A673 (cell line): ENCODE measurements at regions not wholly inside any gene's neighbourhood (a gene's known extent, or its start where the extent isn't known, plus 50 kb on each side); places are given as distances from the start of the nearest gene placed in this dataset.

ENCODE experiments used
- BruUV-seq: library from RNA; stranded (reverse); fragments of 400-500 nt; replicated peaks from 2 replicates; lab custom pipeline; 2021; lab: Mats Ljungman, UMichigan
- CTCF ChIA-PET: fragments of 300-600 bp; sonication (Branson Sonifier 250); formaldehyde crosslinking; loops from one replicate; lab custom pipeline; 2022; ENCODE audit warnings: antibody characterized with exemption; lab: Charles Lee
- POLR2A ChIA-PET: fragments of 300-600 bp; sonication (Branson Sonifier 250); formaldehyde crosslinking; loops from one replicate; lab custom pipeline; 2022; ENCODE audit warnings: antibody characterized with exemption; ENCODE audit not compliant: low non-redundant PET; lab: Charles Lee
- DNase-seq: peaks from one replicate; pipeline ENCODE4 v3.0.0-alpha.2; 2015; ENCODE audit warnings: low spot score
- H3K27ac ChIP-seq: fragments of 200-600 bp; sonication (generic); 2 replicates; pipeline ENCODE4 v1.5.1; 2016; ENCODE audit warnings: mixed run types, low read depth, mild to moderate bottlenecking, mixed read lengths, antibody characterized with exemption, low read length; ENCODE audit not compliant: poor library complexity, severe bottlenecking
- H3K27me3 ChIP-seq: fragments of 200-600 bp; sonication (generic); replicated peaks from 2 replicates; pipeline ENCODE4 v1.6.1; 2017; ENCODE audit warnings: mixed run types, low read depth, mild to moderate bottlenecking, mixed read lengths, antibody characterized with exemption, low read length; ENCODE audit not compliant: insufficient read depth, poor library complexity
- H3K36me3 ChIP-seq: fragments of 200-600 bp; sonication (generic); 2 replicates; pipeline ENCODE4 v1.6.1; 2016; ENCODE audit warnings: mixed run types, mild to moderate bottlenecking, mixed read lengths, antibody characterized with exemption, low read length; ENCODE audit not compliant: insufficient read depth, poor library complexity, severe bottlenecking
- H3K4me1 ChIP-seq: fragments of 200-600 bp; sonication (generic); 2 replicates; pipeline ENCODE4 v1.6.1; 2017; ENCODE audit warnings: mixed run types, mild to moderate bottlenecking, mixed read lengths, antibody characterized with exemption, low read length; ENCODE audit not compliant: insufficient read depth, poor library complexity, severe bottlenecking
- H3K4me3 ChIP-seq: fragments of 200-600 bp; sonication (generic); 2 replicates; pipeline ENCODE4 v1.5.1; 2016; ENCODE audit warnings: low read depth, mixed run types, mild to moderate bottlenecking, mixed read lengths, low read length; ENCODE audit not compliant: poor library complexity, severe bottlenecking
- H3K9me3 ChIP-seq: fragments of 200-600 bp; sonication (generic); 2 replicates; pipeline ENCODE4 v1.6.1; 2016; ENCODE audit warnings: mixed run types, low read depth, mild to moderate bottlenecking, mixed read lengths, antibody characterized with exemption, low read length; ENCODE audit not compliant: poor library complexity, severe bottlenecking
- EZH2 ChIP-seq: fragments of 200-600 bp; sonication (generic); IDR thresholded peaks from 2 replicates; pipeline ENCODE4 v1.6.1; 2017; ENCODE audit warnings: borderline replicate concordance, low read depth, mild to moderate bottlenecking, mixed read lengths, antibody characterized with exemption, low read length; ENCODE audit not compliant: poor library complexity, severe bottlenecking
- intact Hi-C: fragments of 100-400 bp; cut with micrococcal nuclease; formaldehyde crosslinking; loops from one replicate; pipeline ENCODE4 v1.10.0; 2022; ENCODE audit not compliant: unreplicated experiment
- TF ChIP-seq, protein P1 (sequence below): fragments of 300-800, 200-600 bp; sonication (generic); conservative IDR thresholded peaks from 2 replicates; pipeline ENCODE4 v1.5.1; 2017; ENCODE audit warnings: low read depth, mild to moderate bottlenecking, antibody characterized with exemption, low read length, moderate library complexity, mixed read lengths

DNA sequence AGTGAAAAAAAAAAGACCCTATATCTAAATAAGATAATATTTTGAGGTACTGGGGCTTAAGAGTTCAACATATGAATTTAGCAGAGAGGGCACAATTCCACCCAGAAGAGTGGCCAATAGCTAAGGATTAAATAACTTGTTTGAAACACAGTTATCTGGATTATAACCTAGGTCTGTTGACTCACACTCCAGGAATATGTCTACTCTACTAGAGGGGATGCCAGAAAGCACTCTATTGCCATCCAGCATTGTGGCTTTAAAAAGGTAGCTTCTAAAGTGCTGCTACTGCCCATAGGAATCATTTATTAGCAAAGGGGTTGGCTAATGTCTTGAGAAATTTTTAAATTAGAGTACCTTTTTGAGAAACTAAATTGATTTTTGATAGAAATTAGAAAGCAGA, 102.2 kb downstream of the PPP1R3A start:
- no peak for DNase-seq
- no peaks in the 10 kb centered on the region for H3K4me1 ChIP-seq
- no peak overlapping the region for H3K27ac ChIP-seq
- no peaks in the 10 kb centered on the region for H3K36me3 ChIP-seq
- no TSS peak for BruUV-seq
- no peaks in the 10 kb centered on the region for H3K9me3 ChIP-seq
- intact Hi-C loops = no loop called here
- no peak overlapping the region for H3K4me3 ChIP-seq
- TF ChIP-seq, protein P1, sequence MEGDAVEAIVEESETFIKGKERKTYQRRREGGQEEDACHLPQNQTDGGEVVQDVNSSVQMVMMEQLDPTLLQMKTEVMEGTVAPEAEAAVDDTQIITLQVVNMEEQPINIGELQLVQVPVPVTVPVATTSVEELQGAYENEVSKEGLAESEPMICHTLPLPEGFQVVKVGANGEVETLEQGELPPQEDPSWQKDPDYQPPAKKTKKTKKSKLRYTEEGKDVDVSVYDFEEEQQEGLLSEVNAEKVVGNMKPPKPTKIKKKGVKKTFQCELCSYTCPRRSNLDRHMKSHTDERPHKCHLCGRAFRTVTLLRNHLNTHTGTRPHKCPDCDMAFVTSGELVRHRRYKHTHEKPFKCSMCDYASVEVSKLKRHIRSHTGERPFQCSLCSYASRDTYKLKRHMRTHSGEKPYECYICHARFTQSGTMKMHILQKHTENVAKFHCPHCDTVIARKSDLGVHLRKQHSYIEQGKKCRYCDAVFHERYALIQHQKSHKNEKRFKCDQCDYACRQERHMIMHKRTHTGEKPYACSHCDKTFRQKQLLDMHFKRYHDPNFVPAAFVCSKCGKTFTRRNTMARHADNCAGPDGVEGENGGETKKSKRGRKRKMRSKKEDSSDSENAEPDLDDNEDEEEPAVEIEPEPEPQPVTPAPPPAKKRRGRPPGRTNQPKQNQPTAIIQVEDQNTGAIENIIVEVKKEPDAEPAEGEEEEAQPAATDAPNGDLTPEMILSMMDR = no peak
- no peak for TF ChIP-seq EZH2
- H3K27me3 ChIP-seq = no peaks in the 10 kb centered on the region
- ChIA-PET CTCF (no interaction called here), POLR2A (no interaction called here)

DNA sequence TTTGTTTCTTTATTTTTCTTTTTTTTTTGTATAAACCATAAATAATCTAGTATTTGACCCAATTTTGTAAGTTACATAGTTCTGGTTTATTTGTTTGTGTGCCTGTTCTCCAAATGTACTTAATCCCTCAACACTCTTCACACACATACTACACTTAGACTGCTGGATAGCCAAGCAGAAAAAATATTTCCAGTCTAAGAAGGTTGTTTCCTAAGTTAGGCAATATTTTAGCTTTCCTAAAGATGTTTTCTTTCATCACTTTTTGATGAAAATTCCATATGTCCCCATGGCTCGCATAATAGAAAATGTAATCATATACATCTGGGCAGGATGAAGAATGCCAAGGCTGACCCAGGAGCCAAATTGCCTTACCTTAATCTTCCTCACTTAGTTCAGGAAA, 105.3 kb downstream of the PPP1R3A start:
- DNase-seq = no peak
- H3K27me3 ChIP-seq = no peaks in the 10 kb centered on the region
- no peaks in the 10 kb centered on the region for H3K9me3 ChIP-seq
- POLR2A ChIA-PET = no interaction called here
- intact Hi-C loops = no loop called here
- BruUV-seq = no TSS peak
- H3K27ac ChIP-seq = no peak overlapping the region
- TF ChIP-seq, protein P1 = no peak
- TF ChIP-seq EZH2 = no peak
- H3K36me3 ChIP-seq = no peaks in the 10 kb centered on the region
- no peak overlapping the region for H3K4me3 ChIP-seq
- CTCF ChIA-PET = no interaction called here
- no peaks in the 10 kb centered on the region for H3K4me1 ChIP-seq

DNA sequence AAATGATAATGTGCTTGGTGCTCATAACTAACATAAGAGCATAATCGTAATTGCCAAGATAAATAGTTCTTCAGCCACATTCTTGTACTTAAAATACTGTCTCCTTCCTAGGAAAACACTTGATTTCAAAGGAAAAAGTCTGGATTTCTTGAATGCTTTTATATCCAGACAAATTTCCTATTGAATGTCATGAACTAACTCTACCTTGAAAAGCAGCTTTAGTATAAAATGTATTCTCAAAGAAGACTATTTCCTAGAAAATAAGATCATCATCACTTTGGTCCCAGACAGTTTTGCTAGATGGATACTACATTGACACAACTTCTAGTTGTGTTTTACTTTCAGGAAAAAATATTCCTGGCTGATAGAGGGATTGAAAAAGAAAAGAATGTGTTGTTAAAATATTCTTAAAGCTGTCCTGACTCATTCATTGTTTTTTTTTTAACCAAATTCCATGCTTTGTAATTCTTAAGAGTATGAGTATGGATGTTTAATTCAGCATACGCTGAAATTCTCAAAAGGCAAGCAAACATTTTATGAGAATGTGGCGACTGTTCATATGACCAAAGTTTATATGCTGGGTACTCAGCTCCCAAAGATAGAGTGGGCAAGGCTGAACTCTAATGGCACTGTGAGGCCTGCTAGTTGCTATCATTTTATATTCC, 106.1 kb downstream of the PPP1R3A start:
- POLR2A ChIA-PET = no interaction called here
- TF ChIP-seq, protein P1 = no peak
- TF ChIP-seq EZH2 = no peak

More for the DNA sequence above, 106.1 kb downstream of the PPP1R3A start:
- Histone ChIP-seq H3K4me1 (no peaks in the 10 kb centered on the region), H3K9me3 (no peaks in the 10 kb centered on the region), H3K36me3 (no peaks in the 10 kb centered on the region), H3K27me3 (no peaks in the 10 kb centered on the region), H3K27ac (no peak overlapping the region), H3K4me3 (no peak overlapping the region)
- BruUV-seq = no TSS peak
- intact Hi-C loops = no loop called here
- CTCF ChIA-PET = no interaction called here
- DNase-seq = no peak
